Urinary bladder (tissue), 3 donors: ENCODE measurements at regions not wholly inside any gene's neighbourhood (a gene's known extent, or its start where the extent isn't known, plus 50 kb on each side); places are given as distances from the start of the nearest gene placed in this dataset.

ENCODE experiments used
- DNase-seq: peaks from one replicate; pipeline ENCODE4 v3.0.0-alpha.2; 2015; ENCODE audit errors: extremely low spot score
- H3K27ac ChIP-seq: one replicate; pipeline ENCODE4 v1.5.1; 2013; ENCODE audit warnings: low read depth, mild to moderate bottlenecking, moderate library complexity
- H3K36me3 ChIP-seq: one replicate; pipeline ENCODE4 v1.6.1; 2013; ENCODE audit warnings: mild to moderate bottlenecking, moderate library complexity; ENCODE audit not compliant: insufficient read depth
- H3K4me1 ChIP-seq: one replicate; pipeline ENCODE4 v1.6.1; 2013; ENCODE audit warnings: mild to moderate bottlenecking, moderate library complexity; ENCODE audit not compliant: insufficient read depth
- H3K4me3 ChIP-seq: one replicate; pipeline ENCODE4 v1.5.1; 2013; ENCODE audit warnings: low read depth, low read length
- WGBS: extraction: QIAGEN DNeasy Blood & Tissue Kit; methylation state at CpG from one replicate; pipeline ENCODE4 v1.1.7; 2013; 5-methylcytosine and 5-hydroxymethylcytosine counted together
- donor health status: healthy with polysubstance abuse.
- donor health status: healthy.

DNA sequence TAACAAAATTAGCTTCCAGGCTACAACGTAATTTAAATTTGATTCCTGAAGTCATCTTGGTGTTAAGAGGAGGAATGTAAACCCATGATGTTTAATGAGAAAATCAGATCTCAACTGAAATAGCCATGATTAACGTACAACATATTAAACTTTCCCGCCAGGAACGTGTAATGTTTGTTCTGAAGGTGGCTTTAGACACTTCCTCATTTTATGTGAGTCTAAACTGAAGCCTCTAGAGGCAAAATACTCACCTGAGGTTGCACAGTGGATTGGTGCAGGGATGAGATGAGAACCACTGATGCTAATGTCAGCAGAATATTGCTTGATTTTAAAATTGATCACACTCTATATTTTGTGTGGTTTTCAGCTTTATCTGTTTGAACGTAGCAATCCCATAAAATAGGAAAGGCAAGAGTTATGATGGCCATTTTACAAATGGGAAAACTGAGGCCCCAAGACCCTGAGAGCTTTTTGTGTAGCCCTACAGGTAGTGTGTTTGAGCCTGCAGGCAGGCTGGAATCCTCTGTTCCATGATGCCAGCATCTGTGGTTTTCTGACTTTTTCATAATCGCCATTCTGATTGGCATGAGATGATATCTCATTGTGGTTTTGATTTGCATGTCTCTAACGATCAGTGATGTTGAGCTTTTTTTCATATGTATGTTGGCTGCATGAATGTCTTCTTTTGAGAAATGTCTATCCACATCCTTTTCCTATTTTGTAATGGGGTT lies 243.7 kb upstream of the BMPER start:
- DNase-seq = no peak

DNA sequence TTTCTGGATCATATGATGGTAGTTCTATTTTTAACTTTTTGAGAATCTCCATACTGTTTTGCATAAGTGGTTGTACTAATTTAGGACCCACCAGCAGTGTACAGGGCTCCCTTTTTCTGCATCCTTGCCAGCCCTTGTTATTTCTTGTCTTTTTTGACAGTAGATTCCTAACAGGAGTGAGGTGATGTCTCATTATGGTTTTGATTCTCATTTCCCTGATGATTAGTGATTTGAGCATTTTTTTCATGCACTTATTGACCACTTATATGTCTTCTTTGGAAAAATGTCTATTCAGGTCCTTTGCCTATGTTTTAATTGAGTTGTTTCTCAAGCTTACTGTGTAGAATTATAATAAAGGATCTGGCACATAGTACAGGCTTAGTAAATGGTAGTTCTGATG lies 238.8 kb upstream of the BMPER start:
- H3K36me3 ChIP-seq = peaks cover 2% of the 10 kb centered on the region
- no peaks in the 10 kb centered on the region for H3K4me1 ChIP-seq
- DNase-seq = no peak
- H3K27ac ChIP-seq = no peak overlapping the region
- no peak overlapping the region for H3K4me3 ChIP-seq

More for the DNA sequence above, 243.7 kb upstream of the BMPER start:
- Histone ChIP-seq H3K27ac (no peak overlapping the region), H3K4me1 (no peaks in the 10 kb centered on the region), H3K36me3 (peaks cover 2% of the 10 kb centered on the region), H3K4me3 (no peak overlapping the region)
- WGBS = 81% methylated on average over 7 of the region's 7 CpGs

DNA sequence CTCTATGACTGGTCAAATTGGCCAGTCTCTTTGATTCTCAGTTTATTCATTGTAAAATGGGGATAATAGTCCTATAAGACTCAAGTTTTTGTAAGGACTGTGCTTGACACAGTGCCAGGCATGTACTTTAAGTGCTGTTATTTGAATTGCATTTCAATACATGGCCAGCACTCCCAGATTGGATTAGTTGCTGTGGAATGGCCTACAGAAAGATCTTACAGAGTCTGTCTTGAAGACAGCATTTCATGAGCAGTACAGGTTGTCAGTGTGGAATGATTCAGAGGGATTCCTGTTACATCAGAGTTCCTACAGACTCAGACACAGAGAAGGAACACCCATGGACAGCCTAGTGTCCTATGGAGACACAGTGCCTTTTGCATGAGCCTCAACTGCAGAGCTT lies 238.1 kb upstream of the BMPER start:
- Histone ChIP-seq H3K36me3 (peaks cover 2% of the 10 kb centered on the region), H3K4me1 (no peaks in the 10 kb centered on the region), H3K4me3 (no peak overlapping the region), H3K27ac (no peak overlapping the region)
- DNase-seq = no peak

DNA sequence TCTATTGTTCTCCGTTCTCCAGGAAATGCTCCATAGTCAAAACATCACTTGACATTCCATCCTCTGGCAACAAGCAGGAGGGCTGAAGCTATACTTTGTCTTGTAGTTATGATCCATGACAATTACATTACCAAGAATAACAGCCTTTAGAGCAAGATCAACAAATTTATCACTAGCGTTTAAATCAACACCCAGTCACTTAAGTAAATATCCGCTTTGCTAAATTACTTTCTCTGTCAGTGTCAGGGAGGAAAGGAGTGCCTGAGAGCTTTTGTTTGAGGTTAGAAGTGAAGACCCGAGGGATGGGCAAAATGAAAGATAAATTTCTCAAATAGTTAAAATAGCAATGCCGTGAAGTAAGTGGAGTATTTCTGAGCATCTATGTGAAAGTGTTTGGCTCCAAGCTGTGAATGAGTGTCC lies 236.1 kb upstream of the BMPER start:
- H3K4me3 ChIP-seq = no peak overlapping the region
- H3K4me1 ChIP-seq = no peaks in the 10 kb centered on the region
- no peak for DNase-seq
- H3K27ac ChIP-seq = no peak overlapping the region
- no peaks in the 10 kb centered on the region for H3K36me3 ChIP-seq
- WGBS = 62% methylated on average over 5 of the region's 5 CpGs

DNA sequence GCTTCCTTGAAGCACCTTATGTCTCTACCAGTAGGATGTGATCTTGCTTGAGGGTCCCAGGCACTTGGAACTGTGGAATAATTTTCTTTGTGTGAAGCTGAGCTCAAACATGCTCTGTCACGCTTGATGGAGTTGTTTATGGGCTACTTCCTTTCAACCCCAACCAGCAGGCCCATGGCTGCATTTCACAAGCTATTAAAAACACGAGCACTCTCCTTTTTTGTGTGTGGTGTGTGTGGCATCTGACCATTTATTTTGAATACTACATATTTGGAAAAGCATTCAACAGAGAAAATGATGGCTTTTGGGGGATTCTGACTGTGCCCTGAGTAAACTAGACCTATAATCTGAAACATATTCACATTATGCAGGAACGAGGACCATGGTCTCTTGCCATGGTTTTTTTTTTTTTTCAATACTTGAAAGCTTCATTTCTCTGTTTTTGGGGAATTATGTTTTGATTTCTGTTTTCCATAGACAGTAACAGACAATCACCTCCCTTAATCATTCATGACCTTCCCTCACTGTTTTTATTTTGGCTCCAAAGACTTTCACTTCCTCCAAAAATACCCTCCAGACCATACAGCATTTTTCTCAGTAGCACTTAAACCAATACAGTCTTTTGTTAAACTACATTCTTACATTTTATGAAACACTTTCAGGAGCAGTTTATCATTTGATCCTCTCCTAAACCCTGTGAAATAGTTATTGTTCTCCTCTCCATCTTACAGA lies 233.6 kb upstream of the BMPER start:
- Histone ChIP-seq H3K27ac (no peak overlapping the region), H3K4me3 (no peak overlapping the region), H3K36me3 (no peaks in the 10 kb centered on the region), H3K4me1 (no peaks in the 10 kb centered on the region)
- DNase-seq = no peak
- WGBS = 48% methylated on average over 3 of the region's 3 CpGs

DNA sequence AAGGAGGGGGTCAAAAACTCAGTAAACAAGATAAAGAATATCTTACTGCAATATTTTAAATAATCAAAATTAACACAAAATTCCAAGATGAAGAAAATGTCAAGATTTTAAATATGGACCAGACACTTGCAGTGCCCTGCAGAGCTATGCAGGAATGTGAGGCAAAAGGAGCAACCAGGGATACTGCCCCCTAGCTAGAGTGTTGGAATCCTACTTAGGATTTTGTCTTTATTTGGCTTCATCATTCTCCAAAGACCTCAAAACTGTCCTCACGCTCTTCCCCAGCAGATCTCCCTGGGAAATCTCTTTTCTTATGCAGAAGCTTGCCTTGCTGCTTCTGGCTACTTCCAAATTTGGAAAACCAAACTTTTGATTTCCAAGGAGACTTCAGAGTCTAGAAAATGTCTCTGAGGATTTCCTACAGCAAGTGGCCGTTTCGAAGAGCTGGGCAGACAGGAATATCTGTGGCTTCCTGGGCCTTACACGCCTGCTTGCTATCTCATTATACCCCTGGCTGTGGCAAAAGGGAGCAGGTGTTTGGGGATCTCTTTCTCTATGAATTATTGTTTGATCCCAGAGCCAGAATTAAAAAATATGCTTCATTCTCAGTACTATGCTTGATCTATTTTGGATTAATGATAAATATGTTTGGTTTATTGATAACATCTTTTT lies 232.2 kb upstream of the BMPER start:
- no peaks in the 10 kb centered on the region for H3K36me3 ChIP-seq
- H3K27ac ChIP-seq = no peak overlapping the region
- no peak overlapping the region for H3K4me3 ChIP-seq
- DNase-seq = no peak
- H3K4me1 ChIP-seq = no peaks in the 10 kb centered on the region
- 77% methylated on average over 4 of the region's 4 CpGs for WGBS

DNA sequence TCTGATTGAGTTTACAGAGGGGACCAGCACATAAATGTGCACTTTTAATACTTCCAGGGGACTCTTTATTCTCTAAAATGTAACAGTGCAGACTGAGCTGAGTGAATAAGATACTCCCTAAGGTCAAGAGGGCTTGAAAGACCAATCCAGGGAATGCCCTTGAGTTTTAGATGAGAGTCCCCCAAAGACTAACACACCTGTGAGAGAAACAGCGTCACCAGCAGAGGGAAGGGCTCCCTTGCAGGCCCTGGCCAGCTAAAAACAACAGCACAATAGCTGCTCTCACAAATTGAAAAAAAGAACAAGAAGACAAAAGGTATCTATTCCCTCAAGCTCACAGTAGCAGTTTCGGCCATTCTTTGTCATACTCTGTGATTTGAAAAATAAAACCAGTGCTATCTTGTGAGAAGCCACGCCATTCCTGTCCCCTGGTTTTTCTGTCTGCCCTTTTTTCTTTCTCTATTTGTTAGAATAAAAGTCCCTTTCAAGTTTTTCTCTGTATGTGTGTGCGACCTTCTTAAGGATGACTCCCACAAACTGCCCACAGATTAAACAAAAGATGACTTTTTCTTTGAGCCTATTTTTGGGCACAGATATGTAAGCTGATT lies 230.4 kb upstream of the BMPER start:
- H3K36me3 ChIP-seq = no peaks in the 10 kb centered on the region
- DNase-seq = no peak
- 94% methylated on average over 4 of the region's 4 CpGs for WGBS
- no peaks in the 10 kb centered on the region for H3K4me1 ChIP-seq
- H3K4me3 ChIP-seq = no peak overlapping the region
- H3K27ac ChIP-seq = no peak overlapping the region

DNA sequence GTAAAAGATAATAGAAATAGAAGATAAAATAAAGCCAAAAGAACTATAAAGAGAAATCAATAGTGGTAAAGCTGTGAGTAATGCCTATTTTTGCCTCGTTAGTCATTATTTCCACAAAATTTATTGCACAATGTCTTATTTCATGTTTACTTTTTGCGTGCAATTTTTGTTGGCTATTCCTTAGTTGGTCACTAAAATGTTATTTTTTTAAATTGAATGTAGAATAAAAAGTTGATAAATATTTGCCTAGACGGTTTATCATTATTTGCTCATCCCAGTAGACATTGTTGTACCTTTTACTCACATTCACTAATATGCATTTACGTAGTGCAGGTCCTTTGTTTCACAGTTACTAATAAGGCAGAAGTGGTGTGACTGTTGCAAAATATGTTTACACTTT lies 227.8 kb upstream of the BMPER start:
- WGBS = 75% methylated on average over 4 of the region's 4 CpGs
- Histone ChIP-seq H3K4me1 (no peaks in the 10 kb centered on the region), H3K27ac (no peak overlapping the region), H3K4me3 (no peak overlapping the region), H3K36me3 (no peaks in the 10 kb centered on the region)
- no peak for DNase-seq

DNA sequence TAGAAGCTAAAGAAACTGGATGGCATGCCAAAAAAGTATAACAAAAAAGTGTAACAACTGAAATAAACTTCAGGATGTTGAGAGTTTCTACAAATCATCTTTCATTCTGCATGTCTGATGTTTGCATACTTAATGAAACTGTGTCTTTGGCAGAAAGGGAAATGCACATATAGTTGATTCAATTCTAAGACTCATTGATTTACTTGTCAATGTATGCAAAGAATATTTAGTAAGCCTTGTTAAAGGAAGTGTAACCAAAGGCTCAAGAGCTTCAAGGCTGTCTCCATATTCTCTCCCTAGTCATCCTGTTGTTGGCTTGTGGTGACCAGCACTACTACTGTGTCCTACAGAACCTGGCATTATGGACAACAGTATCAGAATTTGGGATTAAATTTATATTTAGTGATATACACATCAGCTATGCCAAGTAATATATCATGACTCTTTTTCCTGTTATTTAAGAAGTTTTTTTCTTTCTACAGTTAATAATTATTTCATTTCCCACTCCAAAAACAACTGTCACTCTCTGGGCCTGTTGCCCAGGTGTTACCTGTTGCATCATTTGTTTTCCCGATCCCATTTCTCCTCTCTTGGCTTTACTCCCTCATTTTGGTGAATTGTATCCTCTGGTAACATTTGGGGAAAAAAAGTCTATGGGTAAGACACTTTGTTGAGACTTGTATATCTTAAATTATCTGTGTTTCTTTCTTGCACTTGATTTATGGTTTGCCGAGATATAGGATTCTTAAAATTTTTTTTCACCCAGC lies 226.6 kb upstream of the BMPER start:
- no peaks in the 10 kb centered on the region for H3K4me1 ChIP-seq
- WGBS = 90% methylated on average over 2 of the region's 2 CpGs
- H3K36me3 ChIP-seq = no peaks in the 10 kb centered on the region
- no peak overlapping the region for H3K4me3 ChIP-seq
- no peak for DNase-seq
- H3K27ac ChIP-seq = no peak overlapping the region

DNA sequence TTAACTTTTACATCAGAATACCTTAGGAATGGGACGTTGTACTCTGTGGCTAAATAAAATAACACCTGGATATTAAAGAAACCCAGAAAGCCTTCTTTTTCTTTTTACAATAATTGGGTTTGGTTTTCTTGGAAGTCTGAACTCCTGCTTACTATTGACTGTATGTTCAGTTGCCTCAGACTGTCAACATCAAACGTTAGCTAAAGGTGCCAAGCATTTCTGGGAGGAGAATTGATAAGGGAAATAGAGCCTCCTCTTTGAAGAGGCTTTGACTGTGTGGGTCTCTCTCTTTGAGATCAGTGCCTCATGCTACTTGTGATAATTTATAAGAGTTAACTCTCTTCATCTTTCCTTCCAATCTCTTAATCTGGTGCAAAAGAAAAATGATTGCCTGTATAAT lies 224.7 kb upstream of the BMPER start:
- no peak for DNase-seq
- no peak overlapping the region for H3K27ac ChIP-seq
- 82% methylated on average over 2 of the region's 2 CpGs for WGBS
- H3K36me3 ChIP-seq = no peaks in the 10 kb centered on the region
- H3K4me1 ChIP-seq = no peaks in the 10 kb centered on the region
- H3K4me3 ChIP-seq = no peak overlapping the region

DNA sequence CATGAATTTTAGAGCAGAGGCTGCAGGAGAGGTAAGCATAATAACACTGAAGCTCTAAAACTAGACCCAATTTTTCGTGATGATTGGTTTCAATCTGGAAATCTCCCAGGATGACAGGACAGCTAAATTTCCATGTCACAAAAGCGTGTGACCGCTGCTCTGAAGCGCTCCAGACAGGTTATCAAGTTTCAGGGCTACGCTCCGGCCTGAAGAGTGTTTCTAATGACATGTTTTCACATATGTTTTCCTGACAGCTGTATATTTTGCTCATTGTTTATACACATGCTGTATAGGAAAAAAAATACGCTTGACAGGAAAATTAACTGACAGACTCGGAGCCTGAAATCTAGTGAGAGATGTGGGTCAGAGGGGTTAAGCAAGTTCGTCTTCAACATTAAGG lies 219.8 kb upstream of the BMPER start:
- 97% methylated on average over 9 of the region's 9 CpGs for WGBS
- Histone ChIP-seq H3K4me1 (no peaks in the 10 kb centered on the region), H3K4me3 (no peak overlapping the region), H3K36me3 (no peaks in the 10 kb centered on the region), H3K27ac (no peak overlapping the region)
- no peak for DNase-seq

DNA sequence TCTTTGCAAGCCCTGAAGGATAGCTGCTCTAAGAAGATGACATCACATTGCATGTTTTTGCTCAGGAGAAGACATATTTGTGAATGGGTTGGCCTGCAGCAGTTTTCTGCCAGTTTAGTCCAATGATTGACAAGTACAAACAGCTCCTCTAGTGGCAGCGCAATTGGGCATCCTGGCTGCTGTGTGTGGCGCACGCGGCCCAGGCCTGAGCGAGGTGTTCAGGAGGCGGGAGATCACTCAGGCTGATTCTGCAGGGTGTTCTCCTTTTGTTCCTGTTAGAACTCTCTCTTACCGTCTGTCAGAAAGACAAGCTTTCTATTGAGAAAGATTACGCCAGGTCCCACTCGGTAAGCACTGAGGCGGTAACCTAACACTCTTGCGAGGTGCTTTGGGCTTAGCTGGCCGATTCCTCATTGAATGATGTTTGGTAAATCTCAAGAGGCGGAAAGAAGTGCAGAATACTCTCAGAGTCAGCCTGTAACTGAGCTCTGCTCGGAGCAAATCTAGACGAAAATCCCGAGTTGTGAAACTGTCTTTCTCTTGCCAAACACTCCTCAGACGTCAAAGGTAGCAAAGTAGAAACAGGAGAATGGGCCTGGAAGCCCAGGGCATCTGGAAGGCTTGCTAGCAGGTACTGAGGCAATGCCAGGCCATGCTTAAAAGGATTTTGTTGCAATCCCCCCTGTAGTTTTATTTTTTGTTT lies 219.2 kb upstream of the BMPER start:
- Histone ChIP-seq H3K36me3 (no peaks in the 10 kb centered on the region), H3K4me1 (no peaks in the 10 kb centered on the region), H3K4me3 (no peak overlapping the region), H3K27ac (no peak overlapping the region)
- DNase-seq = no peak
- WGBS = 73% methylated on average over 17 of the region's 17 CpGs

DNA sequence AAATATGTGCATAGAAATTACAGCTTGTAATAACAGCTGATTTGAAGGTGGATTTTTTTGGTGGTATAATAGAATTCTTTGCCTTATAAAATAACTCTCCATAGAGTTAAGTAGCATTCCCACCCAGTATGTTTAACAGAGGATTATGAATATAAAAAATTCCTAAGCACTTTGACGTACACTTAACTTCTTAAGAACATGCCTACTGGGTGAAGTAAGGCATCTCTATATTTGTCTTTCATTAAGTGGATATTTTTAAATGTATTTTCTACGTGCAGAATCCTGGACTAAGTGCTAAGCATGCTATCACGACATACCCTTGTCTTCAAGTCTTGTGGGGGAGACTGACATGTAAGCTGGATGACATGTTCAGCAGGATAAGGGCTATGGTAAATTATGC lies 217.7 kb upstream of the BMPER start:
- DNase-seq = no peak
- WGBS = 90% methylated on average over 3 of the region's 3 CpGs
- Histone ChIP-seq H3K36me3 (no peaks in the 10 kb centered on the region), H3K4me1 (no peaks in the 10 kb centered on the region), H3K27ac (no peak overlapping the region), H3K4me3 (no peak overlapping the region)
